Ishikawa (cell line): ENCODE measurements at regions not wholly inside any gene's neighbourhood (a gene's known extent, or its start where the extent isn't known, plus 50 kb on each side); places are given as distances from the start of the nearest gene placed in this dataset.

ENCODE experiments used
- CEBPB ChIP-seq: IDR thresholded peaks from 2 replicates; pipeline ENCODE4 v1.6.1; 2012
- CREB1 ChIP-seq: IDR thresholded peaks from 2 replicates; pipeline ENCODE4 v1.6.1; 2012; ENCODE audit warnings: low read depth
- EGR1 ChIP-seq: IDR thresholded peaks from 2 replicates; pipeline ENCODE4 v1.6.1; 2012
- EP300 ChIP-seq: IDR thresholded peaks from 2 replicates; pipeline ENCODE4 v1.6.1; 2012; ENCODE audit warnings: borderline replicate concordance
- FOXM1 ChIP-seq: IDR thresholded peaks from 2 replicates; pipeline ENCODE4 v1.6.1; 2012; ENCODE audit warnings: low read depth, borderline replicate concordance
- NFIC ChIP-seq: IDR thresholded peaks from 2 replicates; pipeline ENCODE4 v1.6.1; 2012
- RAD21 ChIP-seq: IDR thresholded peaks from 2 replicates; pipeline ENCODE4 v1.6.1; 2012; ENCODE audit warnings: low read depth
- REST ChIP-seq: IDR thresholded peaks from 2 replicates; pipeline ENCODE4 v1.6.1; 2012; ENCODE audit warnings: low read depth, mild to moderate bottlenecking
- TCF12 ChIP-seq: IDR thresholded peaks from 2 replicates; pipeline ENCODE4 v1.6.1; 2012; ENCODE audit warnings: low read depth
- YY1 ChIP-seq: IDR thresholded peaks from 2 replicates; pipeline ENCODE4 v1.6.1; 2012; ENCODE audit warnings: low read depth
- TF ChIP-seq, protein P1 (sequence below): IDR thresholded peaks from 2 replicates; pipeline ENCODE4 v1.6.1; 2012
- TF ChIP-seq, protein P2 (sequence below): IDR thresholded peaks from 2 replicates; pipeline ENCODE4 v1.6.1; 2012

- no peak for TF ChIP-seq CREB1
- TF ChIP-seq REST = no peak
- TF ChIP-seq, protein P1, sequence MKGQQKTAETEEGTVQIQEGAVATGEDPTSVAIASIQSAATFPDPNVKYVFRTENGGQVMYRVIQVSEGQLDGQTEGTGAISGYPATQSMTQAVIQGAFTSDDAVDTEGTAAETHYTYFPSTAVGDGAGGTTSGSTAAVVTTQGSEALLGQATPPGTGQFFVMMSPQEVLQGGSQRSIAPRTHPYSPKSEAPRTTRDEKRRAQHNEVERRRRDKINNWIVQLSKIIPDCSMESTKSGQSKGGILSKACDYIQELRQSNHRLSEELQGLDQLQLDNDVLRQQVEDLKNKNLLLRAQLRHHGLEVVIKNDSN = no peak
- TF ChIP-seq, protein P2, sequence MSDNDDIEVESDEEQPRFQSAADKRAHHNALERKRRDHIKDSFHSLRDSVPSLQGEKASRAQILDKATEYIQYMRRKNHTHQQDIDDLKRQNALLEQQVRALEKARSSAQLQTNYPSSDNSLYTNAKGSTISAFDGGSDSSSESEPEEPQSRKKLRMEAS = no peak
- TF ChIP-seq EGR1 = no peak
- no peak for TF ChIP-seq CEBPB
- no peak for TF ChIP-seq EP300
- no peak for TF ChIP-seq TCF12
- no peak for TF ChIP-seq RAD21
- TF ChIP-seq FOXM1 = no peak
- no peak for TF ChIP-seq YY1
- no peak for TF ChIP-seq NFIC
Measured at GRCh38 chr18:30378097-30378496, 664.4 kb downstream of the DSC3 start.
